ENCODE measurements at regions not wholly inside any gene's neighbourhood (a gene's known extent, or its start where the extent isn't known, plus 50 kb on each side); places are given as distances from the start of the nearest gene placed in this dataset.

GRCh38 chr10:83702731-83703130, 436.6 kb upstream of the GHITM start:
- Histone ChIP-seq H3K9me2 (ENCODE audit: insufficient read depth) (no peaks in the 10 kb centered on the region), H3K36me3 (ENCODE audit: low read depth) (no peaks in the 10 kb centered on the region), H3K79me2 (ENCODE audit: low read depth) (no peaks in the 10 kb centered on the region), H3K4me2 (no peak overlapping the region), H2AFZ (no peak overlapping the region), H4K20me1 (ENCODE audit: insufficient read depth) (no peaks in the 10 kb centered on the region), H3K27me3 (ENCODE audit: insufficient read depth, low read depth) (no peaks in the 10 kb centered on the region), H3K27ac (no peak overlapping the region), H3K4me1 (replicated peaks; ENCODE audit: insufficient read depth) (no peaks in the 10 kb centered on the region), H3K4me3 (no peak overlapping the region), H3F3A (ENCODE audit: insufficient read depth, low read depth) (no peaks in the 10 kb centered on the region), H3K9me3 (ENCODE audit: insufficient read depth, low read depth) (no peaks in the 10 kb centered on the region)
- no peak for DNase-seq
- TF ChIP-seq EZH2 (IDR thresholded peaks at IDR 0.05; ENCODE audit: low read depth) (no peak), CTCF (conservative IDR thresholded peaks at IDR 0.05) (no peak)
- BruUV-seq (replicated peaks) = no TSS peak
- ChIA-PET POLR2A (ENCODE audit: unreplicated experiment) (no interaction called here), CTCF (no interaction called here)
- intact Hi-C loops (cut with micrococcal nuclease; ENCODE audit: unreplicated experiment) = no loop called here

- TF ChIP-seq CTCF (conservative IDR thresholded peaks at IDR 0.05) = no peak
- no peak for TF ChIP-seq EZH2 (IDR thresholded peaks at IDR 0.05; ENCODE audit: low read depth)
- intact Hi-C loops (cut with micrococcal nuclease; ENCODE audit: unreplicated experiment) = no loop called here
- Histone ChIP-seq H3K4me2 (no peak overlapping the region), H3K79me2 (ENCODE audit: low read depth) (no peaks in the 10 kb centered on the region), H2AFZ (no peak overlapping the region), H3K36me3 (ENCODE audit: low read depth) (no peaks in the 10 kb centered on the region), H3K4me1 (replicated peaks; ENCODE audit: insufficient read depth) (no peaks in the 10 kb centered on the region), H3F3A (ENCODE audit: insufficient read depth, low read depth) (no peaks in the 10 kb centered on the region), H3K27me3 (ENCODE audit: insufficient read depth, low read depth) (no peaks in the 10 kb centered on the region), H4K20me1 (ENCODE audit: insufficient read depth) (no peaks in the 10 kb centered on the region), H3K9me3 (ENCODE audit: insufficient read depth, low read depth) (no peaks in the 10 kb centered on the region), H3K27ac (no peak overlapping the region), H3K9me2 (ENCODE audit: insufficient read depth) (no peaks in the 10 kb centered on the region), H3K4me3 (no peak overlapping the region)
- no TSS peak for BruUV-seq (replicated peaks)
- ChIA-PET CTCF (no interaction called here), POLR2A (ENCODE audit: unreplicated experiment) (no interaction called here)
- no peak for DNase-seq
These were observed 433.2 kb upstream of the GHITM start for GRCh38 chr10:83706120-83706519.

- Histone ChIP-seq H3K79me2 (ENCODE audit: low read depth) (no peaks in the 10 kb centered on the region), H3K9me2 (ENCODE audit: insufficient read depth) (no peaks in the 10 kb centered on the region), H3K27ac (no peak overlapping the region), H3K4me3 (no peak overlapping the region), H3K9me3 (ENCODE audit: insufficient read depth, low read depth) (no peaks in the 10 kb centered on the region), H3K27me3 (ENCODE audit: insufficient read depth, low read depth) (no peaks in the 10 kb centered on the region), H3K4me2 (no peak overlapping the region), H2AFZ (no peak overlapping the region), H3K36me3 (ENCODE audit: low read depth) (no peaks in the 10 kb centered on the region), H4K20me1 (ENCODE audit: insufficient read depth) (no peaks in the 10 kb centered on the region), H3K4me1 (replicated peaks; ENCODE audit: insufficient read depth) (no peaks in the 10 kb centered on the region), H3F3A (ENCODE audit: insufficient read depth, low read depth) (no peaks in the 10 kb centered on the region)
- BruUV-seq (replicated peaks) = no TSS peak
- intact Hi-C loops (cut with micrococcal nuclease; ENCODE audit: unreplicated experiment) = no loop called here
- CTCF ChIA-PET = interaction anchor here (0.5 kb wide), 1 partner anchor 151 kb away, joined by 3 read pairs; no protein-coding TSS in a partner anchor
- TF ChIP-seq CTCF (conservative IDR thresholded peaks at IDR 0.05) (no peak), EZH2 (IDR thresholded peaks at IDR 0.05; ENCODE audit: low read depth) (no peak)
- POLR2A ChIA-PET (ENCODE audit: unreplicated experiment) = no interaction called here
- no peak for DNase-seq
These were observed 432.2 kb upstream of the GHITM start for GRCh38 chr10:83706952-83707582.
